H1 (cell line): ENCODE measurements at regions not wholly inside any gene's neighbourhood (a gene's known extent, or its start where the extent isn't known, plus 50 kb on each side); places are given as distances from the start of the nearest gene placed in this dataset.

Source experiments
- CTCF ChIA-PET: fragments of 300-600 bp; sonication (Branson Sonifier 250); formaldehyde crosslinking; loops from one replicate; lab custom pipeline; 2021; ENCODE audit not compliant: partially characterized antibody; lab: Charles Lee
- POLR2A ChIA-PET: fragments of 300-600 bp; sonication (Branson Sonifier 250); formaldehyde crosslinking; loops from one replicate; lab custom pipeline; 2021; ENCODE audit warnings: inconsistent platforms; ENCODE audit not compliant: partially characterized antibody; lab: Charles Lee
- DNase-seq, 2 experiments: peaks; one replicate each; pipeline versions ENCODE4 v3.0.0 to v3.0.0-alpha.2; 2010 to 2022; ENCODE audit warnings: low spot score in 2 of 2, low read depth in 1 of 2, mixed read lengths in 1 of 2
- FAIRE-seq: peaks from 2 replicates; lab custom pipeline; 2011; peaks lifted over from hg19 to GRCh38; lab: Jason Lieb, UNC
- H2AFZ ChIP-seq: 2 replicates; pipeline ENCODE4 v1.8.1; 2012; ENCODE audit warnings: low read length, inconsistent platforms
- H2AK5ac ChIP-seq: 2 replicates; pipeline ENCODE4 v1.6.1; 2013; ENCODE audit warnings: low read depth, low read length
- H2BK120ac ChIP-seq: replicated peaks from 2 replicates; pipeline ENCODE3; 2013; ENCODE audit warnings: low read depth, low read length, inconsistent platforms
- H2BK12ac ChIP-seq: 2 replicates; pipeline ENCODE4 v1.6.1; 2013; ENCODE audit warnings: low read depth, low read length
- H2BK15ac ChIP-seq: 2 replicates; pipeline ENCODE4 v1.6.1; 2013; ENCODE audit warnings: low read length
- H2BK20ac ChIP-seq: 2 replicates; pipeline ENCODE4 v1.6.1; 2013; ENCODE audit warnings: low read length
- H2BK5ac ChIP-seq: 2 replicates; pipeline ENCODE4 v1.6.1; 2013; ENCODE audit warnings: low read depth, low read length
- H3K14ac ChIP-seq: 2 replicates; pipeline ENCODE4 v1.6.1; 2013; ENCODE audit warnings: inconsistent platforms; ENCODE audit not compliant: insufficient read length
- H3K18ac ChIP-seq: 2 replicates; pipeline ENCODE4 v1.6.1; 2013; ENCODE audit warnings: low read length; ENCODE audit errors: extremely low read depth
- H3K23ac ChIP-seq: 2 replicates; pipeline ENCODE4 v1.6.1; 2013; ENCODE audit warnings: inconsistent platforms; ENCODE audit not compliant: insufficient read length
- H3K23me2 ChIP-seq: 2 replicates; pipeline ENCODE4 v1.6.1; 2013; ENCODE audit warnings: low read depth, low read length
- H3K27ac ChIP-seq: 2 replicates; pipeline ENCODE4 v1.6.1; 2011; ENCODE audit warnings: low read depth, low read length, inconsistent platforms
- H3K27me3 ChIP-seq, 4 experiments: replicated peaks in 1 of 4; 1 replicate in 1 of 4; 2 replicates in 3 of 4; pipeline versions ENCODE4 v1.6.1 to v1.8.1; 2011 to 2013; ENCODE audit warnings: low read length in 3 of 4, mild to moderate bottlenecking in 3 of 4, inconsistent platforms in 2 of 4, mixed read lengths in 2 of 4, moderate library complexity in 1 of 4; ENCODE audit not compliant: control insufficient read depth in 3 of 4, insufficient read depth in 3 of 4; ENCODE audit errors: extremely low read depth in 1 of 4
- H3K36me3 ChIP-seq, 4 experiments: 2 replicates each; pipeline versions ENCODE4 v1.6.1 to v1.8.1; 2011 to 2013; ENCODE audit warnings: mild to moderate bottlenecking in 4 of 4, low read length in 3 of 4, moderate library complexity in 2 of 4, control low read depth in 1 of 4, inconsistent platforms in 1 of 4; ENCODE audit not compliant: insufficient read depth in 4 of 4, control insufficient read depth in 2 of 4
- H3K4ac ChIP-seq: replicated peaks from 2 replicates; pipeline ENCODE3; 2013; ENCODE audit warnings: low read length, low read depth, mixed read lengths, inconsistent platforms; ENCODE audit not compliant: insufficient read length
- H3K4me1 ChIP-seq, 4 experiments: replicated peaks in 1 of 4; 1 replicate in 1 of 4; 2 replicates in 3 of 4; pipeline versions ENCODE4 v1.6.1 to v1.8.1; 2011 to 2013; ENCODE audit warnings: low read length in 3 of 4, inconsistent platforms in 2 of 4, mixed read lengths in 1 of 4; ENCODE audit not compliant: insufficient read depth in 4 of 4, control insufficient read depth in 3 of 4
- H3K4me2 ChIP-seq, 2 experiments: 2 replicates each; pipeline versions ENCODE4 v1.6.1 to v1.8.1; 2011 to 2013; ENCODE audit warnings: low read depth in 2 of 2, low read length in 2 of 2, control low read depth in 1 of 2, inconsistent platforms in 1 of 2, mild to moderate bottlenecking in 1 of 2; ENCODE audit not compliant: insufficient read depth in 1 of 2
- H3K4me3 ChIP-seq, 4 experiments: fragments of 200-600, 300-600 bp in 1 of 4; sonication (generic), shearing (Covaris generic), sonication (Bioruptor Twin) in 1 of 4; 2 replicates each; pipeline versions ENCODE4 v1.5.1 to v1.8.1; 2011 to 2016; ENCODE audit warnings: low read length in 4 of 4, low read depth in 3 of 4, control low read depth in 2 of 4, inconsistent platforms in 2 of 4, mild to moderate bottlenecking in 2 of 4, mixed read lengths in 1 of 4, moderate library complexity in 1 of 4; ENCODE audit not compliant: insufficient read depth in 2 of 4; ENCODE audit errors: extremely low read depth in 1 of 4
- H3K56ac ChIP-seq: replicated peaks from 2 replicates; pipeline ENCODE3; 2013; ENCODE audit warnings: low read depth, mild to moderate bottlenecking, mixed read lengths, low read length, inconsistent platforms; ENCODE audit not compliant: insufficient read length
- H3K79me1 ChIP-seq: 2 replicates; pipeline ENCODE4 v1.6.1; 2013; ENCODE audit warnings: low read depth, low read length, control low read depth
- H3K79me2 ChIP-seq, 2 experiments: 2 replicates each; pipeline versions ENCODE4 v1.6.1 to v1.8.1; 2012 to 2013; ENCODE audit warnings: low read length in 2 of 2, mild to moderate bottlenecking in 2 of 2, inconsistent platforms in 1 of 2; ENCODE audit not compliant: insufficient read depth in 2 of 2, control insufficient read depth in 1 of 2
- H3K9ac ChIP-seq, 4 experiments: replicated peaks in 1 of 4; 1 replicate in 1 of 4; 2 replicates in 3 of 4; pipeline versions ENCODE4 v1.6.1 to v1.8.1; 2011 to 2013; ENCODE audit warnings: low read depth in 3 of 4, low read length in 3 of 4, control low read depth in 2 of 4, mild to moderate bottlenecking in 2 of 4, moderate library complexity in 2 of 4, inconsistent platforms in 1 of 4; ENCODE audit errors: extremely low read depth in 1 of 4
- H3K9me3 ChIP-seq, 2 experiments: 2 replicates each; pipeline versions ENCODE4 v1.6.1 to v1.8.1; 2012 to 2013; ENCODE audit warnings: mild to moderate bottlenecking in 2 of 2, moderate library complexity in 2 of 2, control low read depth in 1 of 2, inconsistent platforms in 1 of 2, low read depth in 1 of 2, low read length in 1 of 2, mixed read lengths in 1 of 2; ENCODE audit not compliant: insufficient read depth in 2 of 2
- H4K20me1 ChIP-seq, 2 experiments: replicated peaks in 1 of 2; 2 replicates each; pipeline versions ENCODE3 to v1.8.1; 2011 to 2013; ENCODE audit warnings: inconsistent platforms in 2 of 2, low read length in 2 of 2, mild to moderate bottlenecking in 1 of 2; ENCODE audit not compliant: insufficient read depth in 2 of 2, control insufficient read depth in 1 of 2
- H4K5ac ChIP-seq: 2 replicates; pipeline ENCODE4 v1.6.1; 2013; ENCODE audit warnings: low read length, low read depth, mixed read lengths, inconsistent platforms; ENCODE audit not compliant: insufficient read length
- H4K8ac ChIP-seq: 2 replicates; pipeline ENCODE4 v1.8.0; 2013; ENCODE audit warnings: mild to moderate bottlenecking, moderate library complexity, low read length, inconsistent platforms; ENCODE audit not compliant: insufficient read depth; ENCODE audit errors: extremely low read depth
- H4K91ac ChIP-seq: replicated peaks from 2 replicates; pipeline ENCODE3; 2013; ENCODE audit warnings: low read length, mixed read lengths, inconsistent platforms; ENCODE audit not compliant: insufficient read length
- EP300 ChIP-seq, 2 experiments: IDR thresholded peaks; 1 replicate in 1 of 2; 2 replicates in 1 of 2; pipeline ENCODE4 v1.6.1; 2011 to 2012; ENCODE audit warnings: low read depth in 2 of 2, low read length in 2 of 2, mild to moderate bottlenecking in 2 of 2, borderline replicate concordance in 1 of 2, inconsistent platforms in 1 of 2, moderate library complexity in 1 of 2
- JUN ChIP-seq: IDR thresholded peaks from 2 replicates; pipeline ENCODE4 v1.6.1; 2011; ENCODE audit warnings: low read depth, mild to moderate bottlenecking, improper control_type of control experiment, low read length
- KDM5A ChIP-seq: fragments of 200-600 bp; IDR thresholded peaks from 2 replicates; pipeline ENCODE4 v1.7.1; 2012; ENCODE audit warnings: mild to moderate bottlenecking, low read length, inconsistent platforms, mixed read lengths
- SAP30 ChIP-seq: fragments of 300-600 bp; sonication (generic); IDR thresholded peaks from 2 replicates; pipeline ENCODE4 v1.7.1; 2012; ENCODE audit warnings: low read length, moderate library complexity, mild to moderate bottlenecking, inconsistent platforms; ENCODE audit not compliant: insufficient read depth, insufficient replicate concordance
- SP2 ChIP-seq: IDR thresholded peaks from 2 replicates; pipeline ENCODE4 v1.6.1; 2012; ENCODE audit warnings: mild to moderate bottlenecking, low read length, inconsistent platforms
- SRF ChIP-seq: IDR thresholded peaks from 2 replicates; pipeline ENCODE4 v1.6.1; 2011; ENCODE audit warnings: mild to moderate bottlenecking, low read depth, low read length, moderate library complexity
- TBP ChIP-seq: IDR thresholded peaks from 2 replicates; pipeline ENCODE4 v1.6.1; 2011; ENCODE audit warnings: low read depth, low read length, improper control_type of control experiment
- TCF12 ChIP-seq: IDR thresholded peaks from 2 replicates; pipeline ENCODE4 v1.6.1; 2011; ENCODE audit warnings: low read depth, mild to moderate bottlenecking, low read length

DNA sequence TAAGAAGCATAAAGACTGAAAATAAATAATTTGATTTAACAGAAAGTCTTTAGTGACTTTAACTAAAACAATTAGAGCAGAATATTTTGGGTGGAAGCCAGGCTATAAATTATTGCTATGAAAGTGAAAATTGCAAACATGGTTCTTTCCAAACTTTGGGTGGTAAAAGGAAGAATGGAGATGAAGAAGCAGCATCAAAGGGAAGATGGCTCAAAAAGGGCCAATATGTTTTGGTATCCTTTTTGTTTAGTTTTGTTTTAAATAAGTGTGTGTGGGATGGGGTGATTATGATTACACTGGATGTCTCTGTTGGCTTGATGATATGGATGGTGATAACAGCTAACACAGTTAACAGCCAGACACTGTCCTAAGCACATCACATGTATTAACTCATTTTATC, 153.7 kb downstream of the CYB561 start:
- Histone ChIP-seq H2AFZ (no peak overlapping the region), H4K5ac (no peak overlapping the region), H2BK15ac (no peak overlapping the region), H3K4me2 (no peak overlapping the region), H3K79me2 (no peaks in the 10 kb centered on the region), H3K36me3 (no peaks in the 10 kb centered on the region), H4K91ac (no peak overlapping the region), H3K9ac (no peak overlapping the region), H3K23me2 (no peaks in the 10 kb centered on the region), H3K27me3 (no peaks in the 10 kb centered on the region), H2AK5ac (no peak overlapping the region), H3K9me3 (peaks cover 3 to 4% of the 10 kb centered on the region in 2 experiments; a peak in 1 of 4 replicates), H2BK5ac (no peak overlapping the region), H2BK20ac (no peak overlapping the region), H3K4ac (no peak overlapping the region), H3K27ac (no peak overlapping the region), H3K14ac (no peak overlapping the region), H3K23ac (no peak overlapping the region), H4K20me1 (no peaks in the 10 kb centered on the region), H3K4me1 (peaks cover 0 to 6% (median 0%) of the 10 kb centered on the region in 4 experiments; a peak in 1 of 7 replicates), H2BK12ac (no peak overlapping the region), H3K79me1 (no peaks in the 10 kb centered on the region), H3K4me3 (no peak overlapping the region), H2BK120ac (no peak overlapping the region), H3K56ac (no peak overlapping the region), H3K18ac (no peak overlapping the region), H4K8ac (no peak overlapping the region)
- FAIRE-seq (no peak), DNase-seq (no peak)
- ChIA-PET POLR2A (no interaction called here), CTCF (no interaction called here)
- TF ChIP-seq SP2: no peak
- no peak for TF ChIP-seq JUN
- no peak for TF ChIP-seq SAP30
- TF ChIP-seq KDM5A: no peak
- TF ChIP-seq EP300 (IDR thresholded peaks at IDR 0.05; ENCODE audit: borderline replicate concordance in 1 of 2, low read depth in 2 of 2, low read length in 2 of 2): no peak
- TF ChIP-seq TBP: no peak
- no peak for TF ChIP-seq TCF12
- no peak for TF ChIP-seq SRF
